ENCODE measurements at regions not wholly inside any gene's neighbourhood (a gene's known extent, or its start where the extent isn't known, plus 50 kb on each side); places are given as distances from the start of the nearest gene placed in this dataset.

GRCh38 chr7:51961804-51962203 lies 645.2 kb upstream of the COBL start:
- TF ChIP-seq, protein P1, sequence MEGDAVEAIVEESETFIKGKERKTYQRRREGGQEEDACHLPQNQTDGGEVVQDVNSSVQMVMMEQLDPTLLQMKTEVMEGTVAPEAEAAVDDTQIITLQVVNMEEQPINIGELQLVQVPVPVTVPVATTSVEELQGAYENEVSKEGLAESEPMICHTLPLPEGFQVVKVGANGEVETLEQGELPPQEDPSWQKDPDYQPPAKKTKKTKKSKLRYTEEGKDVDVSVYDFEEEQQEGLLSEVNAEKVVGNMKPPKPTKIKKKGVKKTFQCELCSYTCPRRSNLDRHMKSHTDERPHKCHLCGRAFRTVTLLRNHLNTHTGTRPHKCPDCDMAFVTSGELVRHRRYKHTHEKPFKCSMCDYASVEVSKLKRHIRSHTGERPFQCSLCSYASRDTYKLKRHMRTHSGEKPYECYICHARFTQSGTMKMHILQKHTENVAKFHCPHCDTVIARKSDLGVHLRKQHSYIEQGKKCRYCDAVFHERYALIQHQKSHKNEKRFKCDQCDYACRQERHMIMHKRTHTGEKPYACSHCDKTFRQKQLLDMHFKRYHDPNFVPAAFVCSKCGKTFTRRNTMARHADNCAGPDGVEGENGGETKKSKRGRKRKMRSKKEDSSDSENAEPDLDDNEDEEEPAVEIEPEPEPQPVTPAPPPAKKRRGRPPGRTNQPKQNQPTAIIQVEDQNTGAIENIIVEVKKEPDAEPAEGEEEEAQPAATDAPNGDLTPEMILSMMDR (IDR thresholded peaks at IDR 0.05) = no peak
- TF ChIP-seq POLR2A (IDR thresholded peaks at IDR 0.05) = no peak

All from sigmoid colon (tissue), 3 donors.